ENCODE measurements at regions not wholly inside any gene's neighbourhood (a gene's known extent, or its start where the extent isn't known, plus 50 kb on each side); places are given as distances from the start of the nearest gene placed in this dataset.
"Not testable (repeated sequence)": the region's sequence is repeated elsewhere in the genome, so short reads cannot be mapped to it uniquely, and the experiment has no call there.

DNA sequence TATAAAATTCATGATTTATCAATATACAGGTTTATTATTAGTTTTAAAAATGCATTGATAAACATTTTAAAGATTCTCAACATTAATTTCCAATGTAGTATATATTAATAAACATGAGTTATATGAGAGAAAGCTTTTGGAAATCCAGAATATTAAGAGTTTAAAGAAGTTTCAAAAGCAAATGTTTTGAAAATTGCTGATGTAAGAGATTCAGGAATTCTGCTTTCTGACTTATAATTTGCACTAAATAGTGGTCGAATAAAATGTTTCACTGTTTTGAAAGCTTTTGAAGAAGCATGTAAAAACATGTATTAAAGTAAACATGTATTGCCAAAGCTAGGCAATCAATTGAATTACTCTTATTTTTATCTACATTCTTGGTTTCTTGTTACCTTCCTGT, 151.2 kb upstream of the CXorf51B start:
- no peak for DNase-seq
- ATAC-seq (ENCODE audit: low FRiP score in 2 of 2), result no peak
- no peak for TF ChIP-seq POLR2A (IDR thresholded peaks at IDR 0.05)
- TF ChIP-seq EP300 (IDR thresholded peaks at IDR 0.05), result no peak
- TF ChIP-seq, protein P1, sequence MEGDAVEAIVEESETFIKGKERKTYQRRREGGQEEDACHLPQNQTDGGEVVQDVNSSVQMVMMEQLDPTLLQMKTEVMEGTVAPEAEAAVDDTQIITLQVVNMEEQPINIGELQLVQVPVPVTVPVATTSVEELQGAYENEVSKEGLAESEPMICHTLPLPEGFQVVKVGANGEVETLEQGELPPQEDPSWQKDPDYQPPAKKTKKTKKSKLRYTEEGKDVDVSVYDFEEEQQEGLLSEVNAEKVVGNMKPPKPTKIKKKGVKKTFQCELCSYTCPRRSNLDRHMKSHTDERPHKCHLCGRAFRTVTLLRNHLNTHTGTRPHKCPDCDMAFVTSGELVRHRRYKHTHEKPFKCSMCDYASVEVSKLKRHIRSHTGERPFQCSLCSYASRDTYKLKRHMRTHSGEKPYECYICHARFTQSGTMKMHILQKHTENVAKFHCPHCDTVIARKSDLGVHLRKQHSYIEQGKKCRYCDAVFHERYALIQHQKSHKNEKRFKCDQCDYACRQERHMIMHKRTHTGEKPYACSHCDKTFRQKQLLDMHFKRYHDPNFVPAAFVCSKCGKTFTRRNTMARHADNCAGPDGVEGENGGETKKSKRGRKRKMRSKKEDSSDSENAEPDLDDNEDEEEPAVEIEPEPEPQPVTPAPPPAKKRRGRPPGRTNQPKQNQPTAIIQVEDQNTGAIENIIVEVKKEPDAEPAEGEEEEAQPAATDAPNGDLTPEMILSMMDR (IDR thresholded peaks at IDR 0.05), result no peak
- no peak for TF ChIP-seq POLR2AphosphoS5 (IDR thresholded peaks at IDR 0.05)
- Histone ChIP-seq H3K9me3 (peaks cover 0 to 16% (median 0%) of the 10 kb centered on the region in 4 donors), H3K4me3 (no peak overlapping the region), H3K36me3 (no peaks in the 10 kb centered on the region), H3K27ac (no peak overlapping the region), H3K27me3 (no peaks in the 10 kb centered on the region), H3K4me1 (no peaks in the 10 kb centered on the region)
- WGBS, 2 donors, result 22 to 75% methylated on average over 1 of the region's 1 CpG

DNA sequence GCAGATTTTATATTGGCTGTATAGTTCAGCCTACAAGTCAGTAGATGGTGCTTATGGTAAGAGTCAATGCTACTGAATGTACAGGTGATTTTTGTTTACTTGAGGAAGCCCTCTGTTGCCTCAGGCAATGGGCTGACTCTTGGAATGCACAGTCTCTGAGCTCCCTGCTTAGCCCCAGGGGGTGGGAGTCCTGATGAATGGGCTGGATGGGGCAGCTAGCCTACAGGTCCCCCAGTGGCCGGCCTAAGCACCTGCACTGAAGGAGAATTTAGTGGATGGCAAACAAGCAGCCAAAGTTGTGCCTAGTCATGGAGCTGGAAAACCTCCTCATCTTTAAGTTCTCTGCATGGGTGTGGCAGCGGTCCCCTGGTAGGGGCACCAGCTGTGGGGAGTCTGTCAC, 101.8 kb upstream of the CXorf51B start:
- TF ChIP-seq POLR2A (IDR thresholded peaks at IDR 0.05) (no peak), EP300 (IDR thresholded peaks at IDR 0.05) (no peak), POLR2AphosphoS5 (IDR thresholded peaks at IDR 0.05) (no peak)
- TF ChIP-seq, protein P1 (IDR thresholded peaks at IDR 0.05), result no peak
- no peaks in the 10 kb centered on the region for H3K9me3 ChIP-seq
- H3K4me3 ChIP-seq, result no peak overlapping the region
- no peaks in the 10 kb centered on the region for H3K27me3 ChIP-seq
- 33% methylated on average over 1 of the region's 2 CpGs; no CpG with 5 or more reads in 1 of the 2 donors for WGBS, 2 donors
- ATAC-seq (ENCODE audit: low FRiP score in 2 of 2) (no peak), DNase-seq (no peak)
- H3K27ac ChIP-seq, result no peak overlapping the region
- no peaks in the 10 kb centered on the region for H3K4me1 ChIP-seq
- H3K36me3 ChIP-seq, result no peaks in the 10 kb centered on the region

DNA sequence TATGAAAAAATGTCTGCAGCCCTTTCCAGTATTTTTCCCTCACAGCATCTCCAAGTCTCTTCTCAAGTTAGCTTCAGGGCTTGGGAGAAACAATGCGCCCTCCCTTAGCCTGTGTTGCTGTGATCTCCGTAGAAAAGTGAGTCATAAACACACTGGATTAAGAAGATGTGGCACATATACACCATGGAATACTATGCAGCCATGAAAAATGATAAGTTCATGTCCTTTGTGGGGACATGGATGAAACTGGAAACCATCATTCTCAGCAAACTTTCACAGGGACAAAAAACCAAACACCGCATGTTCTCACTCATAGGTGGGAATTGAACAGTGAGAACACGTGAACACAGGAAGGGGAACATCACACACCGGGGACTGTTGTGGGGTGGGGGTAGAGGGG, 100.7 kb upstream of the CXorf51B start:
- H3K36me3 ChIP-seq; H3K4me1 ChIP-seq; ATAC-seq (ENCODE audit: low FRiP score in 2 of 2); H3K4me3 ChIP-seq; H3K27me3 ChIP-seq; DNase-seq; H3K9me3 ChIP-seq; H3K27ac ChIP-seq: not testable (repeated sequence)
- WGBS, 2 donors, result 61 to 63% methylated on average over 5 of the region's 5 CpGs

DNA sequence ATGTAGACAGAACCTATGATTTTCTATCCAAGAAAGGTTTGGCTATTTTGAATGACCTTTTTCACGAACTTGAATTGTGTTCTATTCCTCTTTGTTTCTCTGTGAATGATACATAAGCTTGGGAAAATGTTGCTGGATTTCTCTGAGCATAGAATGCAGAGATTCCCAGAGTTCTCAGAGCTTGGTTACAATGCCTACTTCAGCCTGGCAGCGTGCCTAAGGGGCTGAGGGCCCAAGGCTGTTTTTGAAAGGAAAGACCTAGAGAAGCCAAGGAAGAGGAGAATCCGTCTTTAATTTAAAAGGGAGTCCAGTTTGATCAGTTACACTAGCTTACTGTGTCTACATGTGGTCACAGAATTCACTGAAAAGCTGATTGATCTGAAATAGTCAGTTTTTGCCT, 55.3 kb upstream of the CXorf51B start:
- Histone ChIP-seq H3K36me3 (no peaks in the 10 kb centered on the region), H3K4me3 (no peak overlapping the region), H3K27ac (no peak overlapping the region), H3K9me3 (no peaks in the 10 kb centered on the region), H3K4me1 (no peaks in the 10 kb centered on the region), H3K27me3 (no peaks in the 10 kb centered on the region)
- WGBS, 2 donors, result 31 to 52% methylated on average over 3 of the region's 3 CpGs
- DNase-seq (no peak), ATAC-seq (ENCODE audit: low FRiP score in 2 of 2) (no peak)
- TF ChIP-seq EP300 (IDR thresholded peaks at IDR 0.05) (no peak), POLR2AphosphoS5 (IDR thresholded peaks at IDR 0.05) (no peak), POLR2A (IDR thresholded peaks at IDR 0.05) (no peak)
- TF ChIP-seq, protein P1 (IDR thresholded peaks at IDR 0.05), result no peak

DNA sequence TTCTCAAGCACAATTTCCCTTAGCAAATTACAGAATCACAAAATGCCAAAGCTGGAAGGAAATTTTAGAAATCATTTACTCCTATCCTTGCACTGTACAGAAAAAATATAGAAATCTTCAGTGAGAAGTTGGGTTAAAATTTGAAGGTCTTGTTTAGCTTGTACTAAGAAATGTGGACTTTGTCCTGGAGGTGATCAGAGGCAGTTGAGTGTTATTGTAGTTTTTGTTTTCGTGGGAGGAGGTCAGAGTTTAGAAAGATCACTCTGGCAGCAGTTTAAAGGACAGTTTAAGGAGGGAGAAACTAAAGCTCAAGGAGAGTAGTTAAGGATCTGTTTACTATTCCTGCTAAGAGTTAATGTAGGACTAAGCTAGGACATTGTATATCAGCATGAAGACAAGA, 54.4 kb upstream of the CXorf51B start:
- Histone ChIP-seq H3K27ac (no peak overlapping the region), H3K36me3 (no peaks in the 10 kb centered on the region), H3K4me3 (no peak overlapping the region), H3K9me3 (no peaks in the 10 kb centered on the region), H3K4me1 (no peaks in the 10 kb centered on the region), H3K27me3 (no peaks in the 10 kb centered on the region)
- TF ChIP-seq, protein P1 (IDR thresholded peaks at IDR 0.05), result no peak
- no peak for TF ChIP-seq POLR2AphosphoS5 (IDR thresholded peaks at IDR 0.05)
- TF ChIP-seq POLR2A (IDR thresholded peaks at IDR 0.05), result no peak
- no peak for TF ChIP-seq EP300 (IDR thresholded peaks at IDR 0.05)
- DNase-seq, result no peak
- WGBS, 2 donors, result 39 to 52% methylated on average over 1 of the region's 1 CpG
- ATAC-seq (ENCODE audit: low FRiP score in 2 of 2), result no peak
